ENCODE measurements at regions not wholly inside any gene's neighbourhood (a gene's known extent, or its start where the extent isn't known, plus 50 kb on each side); places are given as distances from the start of the nearest gene placed in this dataset.

GRCh38 chr1:102733491-102734236 lies 374.7 kb downstream of the COL11A1 start (continued):
- TF ChIP-seq POU6F1 (CRISPR knock-in tag; IDR thresholded peaks at IDR 0.05; ENCODE audit: borderline replicate concordance, low read depth) (no peak), ISL1 (CRISPR knock-in tag; IDR thresholded peaks at IDR 0.05) (no peak), ZNF70 (CRISPR knock-in tag; IDR thresholded peaks at IDR 0.05) (no peak), RARB (CRISPR knock-in tag; IDR thresholded peaks at IDR 0.05) (no peak), ZNF565 (CRISPR knock-in tag; conservative IDR thresholded peaks at IDR 0.05; ENCODE audit: low read depth) (no peak)

GRCh38 chr1:102732927-102733326 lies 375.4 kb downstream of the COL11A1 start:
- TF ChIP-seq GLIS3 (CRISPR knock-in tag; IDR thresholded peaks at IDR 0.05) (no peak), ISL1 (CRISPR knock-in tag; IDR thresholded peaks at IDR 0.05) (0 out of 2 replicates have a peak, but pooled peaks have one; percentile 18), SNAI2 (CRISPR knock-in tag; IDR thresholded peaks at IDR 0.05) (no peak)

GRCh38 chr1:102726417-102726816 lies 381.9 kb downstream of the COL11A1 start:
- TF ChIP-seq CREB5 (CRISPR knock-in tag; IDR thresholded peaks at IDR 0.05; ENCODE audit: low read depth), result no peak
- TF ChIP-seq OSR1 (CRISPR knock-in tag; IDR thresholded peaks at IDR 0.05), result no peak
- no peak for TF ChIP-seq TOX (CRISPR knock-in tag; IDR thresholded peaks at IDR 0.05; ENCODE audit: borderline replicate concordance)
- no peak for TF ChIP-seq PATZ1 (CRISPR knock-in tag; IDR thresholded peaks at IDR 0.05; ENCODE audit: borderline replicate concordance)

More at GRCh38 chr1:102732927-102733326, 375.4 kb downstream of the COL11A1 start:
- ATAC-seq, result peak; percentile 57

GRCh38 chr1:102724741-102725140 lies 383.6 kb downstream of the COL11A1 start:
- ATAC-seq, result no peak
- TF ChIP-seq PPARA (CRISPR knock-in tag; IDR thresholded peaks at IDR 0.05; ENCODE audit: borderline replicate concordance), result no peak
- TF ChIP-seq GLIS3 (CRISPR knock-in tag; IDR thresholded peaks at IDR 0.05), result no peak
- TF ChIP-seq SNAI2 (CRISPR knock-in tag; IDR thresholded peaks at IDR 0.05), result no peak
- TF ChIP-seq CSRNP3 (CRISPR knock-in tag; IDR thresholded peaks at IDR 0.05), result no peak
- no peak for TF ChIP-seq BACH2 (CRISPR knock-in tag; IDR thresholded peaks at IDR 0.05; ENCODE audit: borderline replicate concordance)
- no peak for TF ChIP-seq ZNF8 (CRISPR knock-in tag; IDR thresholded peaks at IDR 0.05)
- no peak for TF ChIP-seq ZNF70 (CRISPR knock-in tag; IDR thresholded peaks at IDR 0.05)
- no peak for TF ChIP-seq RARB (CRISPR knock-in tag; IDR thresholded peaks at IDR 0.05)
- TF ChIP-seq ZFP30 (CRISPR knock-in tag; IDR thresholded peaks at IDR 0.05), result no peak
- TF ChIP-seq PATZ1 (CRISPR knock-in tag; IDR thresholded peaks at IDR 0.05; ENCODE audit: borderline replicate concordance), result no peak
- no peak for TF ChIP-seq ZC3H10 (CRISPR knock-in tag; IDR thresholded peaks at IDR 0.05)
- TF ChIP-seq ISL1 (CRISPR knock-in tag; IDR thresholded peaks at IDR 0.05), result no peak
- no peak for TF ChIP-seq ZFP3 (CRISPR knock-in tag; IDR thresholded peaks at IDR 0.05)
- no peak for TF ChIP-seq ESRRG (CRISPR knock-in tag; IDR thresholded peaks at IDR 0.05)
- TF ChIP-seq TCF4 (CRISPR knock-in tag; IDR thresholded peaks at IDR 0.05; ENCODE audit: borderline replicate concordance), result no peak
- no peak for TF ChIP-seq TOX (CRISPR knock-in tag; IDR thresholded peaks at IDR 0.05; ENCODE audit: borderline replicate concordance)
- no peak for TF ChIP-seq ZNF565 (CRISPR knock-in tag; conservative IDR thresholded peaks at IDR 0.05; ENCODE audit: low read depth)
- no peak for TF ChIP-seq CSDC2 (CRISPR knock-in tag; IDR thresholded peaks at IDR 0.05)
- no peak for TF ChIP-seq POU6F1 (CRISPR knock-in tag; IDR thresholded peaks at IDR 0.05; ENCODE audit: borderline replicate concordance, low read depth)

More at GRCh38 chr1:102726417-102726816, 381.9 kb downstream of the COL11A1 start:
- no peak for ATAC-seq

Data from SK-N-SH treated with all-trans-retinoic acid at 6 μM for 48 hours (cell line).